GM21786 (cell line): ENCODE measurements at regions not wholly inside any gene's neighbourhood (a gene's known extent, or its start where the extent isn't known, plus 50 kb on each side); places are given as distances from the start of the nearest gene placed in this dataset.
"Not testable (repeated sequence)": the region's sequence is repeated elsewhere in the genome, so short reads cannot be mapped to it uniquely, and the experiment has no call there.

ENCODE experiments used
- ATAC-seq: cut with Tn5 transposase; IDR thresholded peaks from one replicate; pipeline ENCODE4 v1.9.1; 2021; ENCODE audit not compliant: unreplicated experiment

GRCh38 chr20:64327223-64327549 is 71.6 kb downstream of the PCMTD2 start:
- not testable (repeated sequence) for ATAC-seq

DNA sequence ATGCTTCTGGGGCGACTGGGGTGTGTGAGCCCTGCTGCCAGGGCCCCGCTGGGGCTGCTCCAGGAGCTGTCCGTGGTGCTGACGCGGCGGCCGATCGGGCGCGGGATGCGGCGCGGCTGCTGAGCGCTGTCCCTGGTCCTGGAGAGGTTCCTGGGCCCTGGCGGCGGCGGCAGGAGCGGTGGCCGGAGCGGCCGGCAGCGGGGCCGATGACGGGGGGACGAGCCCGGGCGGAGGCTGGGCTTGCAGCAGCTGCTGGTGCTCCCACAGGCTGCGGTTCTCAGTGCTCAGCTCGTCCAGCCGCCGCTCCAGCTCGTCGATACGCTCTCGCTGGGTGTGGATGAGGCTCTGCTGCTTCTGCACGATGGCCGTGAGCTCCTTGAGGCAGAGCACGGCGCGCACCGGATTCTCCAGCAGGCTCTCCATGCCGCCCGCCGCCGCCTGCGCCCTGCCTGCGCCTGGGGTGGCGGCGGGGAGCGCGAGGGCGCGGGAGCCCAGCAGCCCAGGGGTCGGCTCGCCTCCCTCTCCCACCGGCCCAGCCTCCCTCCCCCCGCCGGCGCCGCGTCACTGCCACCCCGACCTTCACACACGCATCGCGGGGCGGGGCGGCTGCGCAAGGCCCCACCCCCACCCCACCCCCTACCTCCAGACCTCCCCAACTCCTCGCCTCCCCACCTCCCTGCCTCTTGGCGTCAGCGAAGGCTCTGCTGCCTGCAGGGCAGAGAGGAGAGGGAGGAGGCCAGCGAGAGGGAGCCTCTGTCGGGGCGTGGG is 72.2 kb downstream of the PCMTD2 start:
- peak; percentile 58 for ATAC-seq

DNA sequence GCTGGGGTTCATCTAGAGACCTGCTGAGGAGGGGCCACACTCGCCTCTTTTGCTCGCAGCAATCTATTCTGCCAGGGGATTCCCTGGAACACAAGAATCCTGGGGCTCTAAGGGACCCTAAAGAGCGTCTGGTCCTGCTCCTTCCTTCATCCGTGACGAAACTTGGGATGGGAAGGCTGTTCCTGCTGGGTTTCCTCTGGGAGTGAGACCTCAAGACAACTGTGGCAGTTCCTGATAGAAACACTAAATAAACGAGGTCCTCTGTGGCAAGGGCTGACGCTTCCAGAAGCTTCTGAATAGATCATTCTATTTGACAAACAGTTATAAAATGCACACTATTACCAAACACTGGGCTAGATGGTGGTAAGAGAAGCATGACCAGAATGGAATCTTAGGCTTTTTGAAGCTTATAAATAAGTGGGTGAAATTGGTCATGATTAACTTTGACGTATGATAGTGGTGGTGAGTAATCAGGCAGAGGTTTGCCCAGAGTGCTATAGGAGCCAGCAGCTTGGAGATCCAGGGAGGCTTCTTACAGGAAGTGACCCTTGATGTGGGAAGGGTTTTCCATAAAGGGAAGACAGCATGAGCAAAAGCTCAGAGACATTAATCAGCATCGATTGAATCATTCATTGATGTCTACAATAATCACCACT is 73.2 kb downstream of the PCMTD2 start:
- ATAC-seq = not testable (repeated sequence)

- ATAC-seq = not testable (repeated sequence)
These were observed 77.1 kb downstream of the PCMTD2 start for GRCh38 chr20:64332627-64333026.
